ENCODE measurements at regions not wholly inside any gene's neighbourhood (a gene's known extent, or its start where the extent isn't known, plus 50 kb on each side); places are given as distances from the start of the nearest gene placed in this dataset.

DNA sequence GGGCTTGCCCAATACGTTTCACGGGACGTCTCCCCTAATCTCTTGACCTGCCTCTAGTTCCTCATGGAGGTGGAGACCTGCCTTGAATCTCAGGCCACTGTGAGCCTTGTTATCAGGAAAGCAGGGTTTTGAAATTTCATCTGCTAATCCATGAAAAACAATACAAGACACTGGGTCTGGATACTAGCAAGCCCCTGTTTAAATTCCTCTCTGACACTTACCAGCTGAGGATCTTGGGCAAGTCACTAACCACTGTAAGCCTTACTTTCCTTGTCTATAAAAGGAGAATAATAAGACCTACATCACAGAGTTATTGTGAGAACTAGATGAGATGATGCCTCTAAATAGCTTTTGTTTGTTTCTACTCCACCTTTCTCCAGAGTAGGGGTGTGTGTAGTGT lies 303.6 kb downstream of the FGFR2 start:
- no peak overlapping the region for H3K27ac ChIP-seq
- H3K4me1 ChIP-seq, result peaks cover 10 to 19% of the 10 kb centered on the region in 2 donors
- no peaks in the 10 kb centered on the region for H3K9me3 ChIP-seq
- TF ChIP-seq POLR2A (IDR thresholded peaks at IDR 0.05) (no peak), CTCF (IDR thresholded peaks at IDR 0.05) (no peak)
- H3K4me3 ChIP-seq (replicated peaks in 1 of 3), result no peak overlapping the region
- H3K36me3 ChIP-seq, result no peaks in the 10 kb centered on the region
- intact Hi-C loops (cut with DNase I), result no loop called here
- 84 to 95% methylated on average over 3 of the region's 3 CpGs for WGBS, 2 donors
- no peaks in the 10 kb centered on the region for H3K27me3 ChIP-seq
- DNase-seq, result no peak

- H3K4me1 ChIP-seq, result peaks cover 9 to 17% of the 10 kb centered on the region in 2 donors
- intact Hi-C loops (cut with DNase I), result no loop called here
- no peak for DNase-seq
- no peak overlapping the region for H3K4me3 ChIP-seq (replicated peaks in 1 of 3)
- no peak overlapping the region for H3K27ac ChIP-seq
- whole genome bisulfite sequencing, 2 donors, result 88 to 92% methylated on average over 2 of the region's 2 CpGs
- no peaks in the 10 kb centered on the region for H3K27me3 ChIP-seq
- H3K9me3 ChIP-seq, result no peaks in the 10 kb centered on the region
- H3K36me3 ChIP-seq, result no peaks in the 10 kb centered on the region
- TF ChIP-seq POLR2A (IDR thresholded peaks at IDR 0.05) (no peak), CTCF (IDR thresholded peaks at IDR 0.05) (no peak)
Observed at GRCh38 chr10:121296378-121296777, 301.9 kb downstream of the FGFR2 start.

GRCh38 chr10:121296881-121297585 lies 301.2 kb downstream of the FGFR2 start:
- Histone ChIP-seq H3K27me3 (no peaks in the 10 kb centered on the region), H3K4me1 (peaks cover 5 to 11% of the 10 kb centered on the region in 2 donors), H3K36me3 (no peaks in the 10 kb centered on the region), H3K4me3 (replicated peaks in 1 of 3) (no peak overlapping the region), H3K9me3 (no peaks in the 10 kb centered on the region), H3K27ac (no peak overlapping the region)
- intact Hi-C loops (cut with DNase I), result no loop called here
- no peak for DNase-seq
- TF ChIP-seq POLR2A (IDR thresholded peaks at IDR 0.05) (no peak), CTCF (IDR thresholded peaks at IDR 0.05) (no peak)
- WGBS, 2 donors, result 8 to 47% methylated on average over 2 of the region's 2 CpGs

DNA sequence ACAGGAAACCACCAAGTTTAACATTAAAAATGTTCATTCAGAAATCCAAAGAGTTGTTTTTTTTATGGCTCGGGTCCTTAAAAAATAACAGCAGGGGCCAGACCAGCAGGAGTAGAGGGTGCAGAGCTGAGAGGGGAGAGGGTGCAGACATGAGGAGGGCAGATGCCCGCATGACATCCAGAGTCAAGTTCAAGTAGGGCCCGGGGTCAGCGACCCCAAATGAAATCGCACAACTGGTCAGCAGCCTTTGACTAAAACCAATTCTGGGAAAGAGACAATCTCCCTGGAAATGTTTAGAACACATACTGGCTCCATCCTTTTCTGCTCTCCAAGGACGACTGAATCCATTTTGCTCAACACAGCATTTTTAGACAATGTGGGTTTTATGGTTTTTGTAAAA lies 297.5 kb downstream of the FGFR2 start:
- WGBS, 2 donors, result 83% methylated on average over 6 of the region's 6 CpGs
- peaks cover 15 to 20% of the 10 kb centered on the region in 2 donors for H3K4me1 ChIP-seq
- no peaks in the 10 kb centered on the region for H3K9me3 ChIP-seq
- intact Hi-C loops (cut with DNase I), result no loop called here
- H3K36me3 ChIP-seq, result no peaks in the 10 kb centered on the region
- no peak for TF ChIP-seq POLR2A (IDR thresholded peaks at IDR 0.05)
- no peak for TF ChIP-seq CTCF (IDR thresholded peaks at IDR 0.05)
- no peak overlapping the region for H3K4me3 ChIP-seq (replicated peaks in 1 of 3)
- no peak overlapping the region for H3K27ac ChIP-seq
- DNase-seq, result no peak
- H3K27me3 ChIP-seq, result no peaks in the 10 kb centered on the region

- DNase-seq, result no peak
- H3K27me3 ChIP-seq, result no peaks in the 10 kb centered on the region
- H3K36me3 ChIP-seq, result no peaks in the 10 kb centered on the region
- intact Hi-C loops (cut with DNase I), result no loop called here
- H3K4me1 ChIP-seq, result peaks cover 14 to 15% of the 10 kb centered on the region in 2 donors
- peak overlapping the region; percentile 61 to 75 (median 74) for H3K27ac ChIP-seq
- no peak overlapping the region for H3K4me3 ChIP-seq (replicated peaks in 1 of 3)
- H3K9me3 ChIP-seq, result no peaks in the 10 kb centered on the region
- WGBS, 2 donors, result 72 to 76% methylated on average over 7 of the region's 7 CpGs
- TF ChIP-seq POLR2A (IDR thresholded peaks at IDR 0.05) (no peak), CTCF (IDR thresholded peaks at IDR 0.05) (no peak)
Observed at GRCh38 chr10:121302541-121303180, 295.6 kb downstream of the FGFR2 start.

Measured in thyroid gland (tissue), 4 donors.